GM12878 (cell line): ENCODE measurements at regions not wholly inside any gene's neighbourhood (a gene's known extent, or its start where the extent isn't known, plus 50 kb on each side); places are given as distances from the start of the nearest gene placed in this dataset.

Experiments used
- ATAC-seq: fragments of 200-7000 bp; cut with Tn5 transposase; 3 replicates; pipeline ENCODE4 v1.9.1; 2020; ENCODE audit warnings: mild to moderate bottlenecking, moderate library complexity
- BruUV-seq: library from RNA; stranded (reverse); fragments of 400-500 nt; replicated peaks from 2 replicates; lab custom pipeline; 2021; lab: Mats Ljungman, UMichigan
- CTCF ChIA-PET: fragments of 300-600 bp; sonication (Branson Sonifier 250); formaldehyde crosslinking; extraction: SDS; loops from one replicate; lab custom pipeline; 2021; ENCODE audit warnings: inconsistent platforms; lab: Yijun Ruan, JAX
- POLR2A ChIA-PET: fragments of 350-600 bp; formaldehyde crosslinking; extraction: SDS; loops from one replicate; lab custom pipeline; 2021; ENCODE audit warnings: inconsistent platforms; lab: Charles Lee
- RAD21 ChIA-PET: fragments of 300-600 bp; sonication (Branson Sonifier 250); formaldehyde crosslinking; loops from one replicate; lab custom pipeline; 2023; ENCODE audit warnings: antibody characterized with exemption; ENCODE audit not compliant: unreplicated experiment; lab: Charles Lee
- SMC1A ChIA-PET: fragments of 300-600 bp; sonication (Branson Sonifier 250); formaldehyde crosslinking; loops from one replicate; lab custom pipeline; 2023; ENCODE audit not compliant: unreplicated experiment, uncharacterized antibody; lab: Charles Lee
- DNase-seq: peaks from one replicate; pipeline ENCODE4 v3.0.0-alpha.2; 2011; ENCODE audit warnings: low read depth, low spot score
- FAIRE-seq: peaks from 3 replicates; lab custom pipeline; 2011; peaks lifted over from hg19 to GRCh38; lab: Jason Lieb, UNC
- H2AFZ ChIP-seq: 2 replicates; pipeline ENCODE4 v1.6.0; 2011; ENCODE audit warnings: low read depth, low read length, control low read depth; ENCODE audit not compliant: control insufficient read depth
- H3K27ac ChIP-seq: 2 replicates; pipeline ENCODE4 v1.5.1; 2011; ENCODE audit warnings: control low read depth; ENCODE audit not compliant: control insufficient read depth, insufficient read depth
- H3K27me3 ChIP-seq, 2 experiments: replicated peaks in 1 of 2; 2 replicates each; pipeline versions ENCODE4 v1.6.0 to v1.6.1; 2011; ENCODE audit warnings: low read length in 1 of 2; ENCODE audit not compliant: control insufficient read depth in 2 of 2, insufficient read depth in 2 of 2
- H3K36me3 ChIP-seq, 2 experiments: 2 replicates each; pipeline ENCODE4 v1.5.1; 2011; ENCODE audit warnings: low read length in 1 of 2; ENCODE audit not compliant: control insufficient read depth in 2 of 2, insufficient read depth in 2 of 2
- H3K4me1 ChIP-seq: 2 replicates; pipeline ENCODE4 v1.6.1; 2011; ENCODE audit warnings: mild to moderate bottlenecking, low read length, moderate library complexity, mixed read lengths; ENCODE audit not compliant: control insufficient read depth, insufficient read depth
- H3K4me2 ChIP-seq: 2 replicates; pipeline ENCODE4 v1.6.0; 2011; ENCODE audit warnings: control low read depth; ENCODE audit not compliant: control insufficient read depth, insufficient read depth
- H3K4me3 ChIP-seq: fragments of 200-600 bp; sonication (generic); 2 replicates; pipeline ENCODE4 v1.5.1; 2016
- H3K79me2 ChIP-seq: 2 replicates; pipeline ENCODE4 v1.6.0; 2011; ENCODE audit warnings: low read length; ENCODE audit not compliant: control insufficient read depth, insufficient read depth
- H3K9ac ChIP-seq: 2 replicates; pipeline ENCODE4 v1.8.0; 2011; ENCODE audit warnings: low read length, control low read depth, mixed read lengths; ENCODE audit not compliant: control insufficient read depth, insufficient read depth
- H3K9me3 ChIP-seq: replicated peaks from 3 replicates; pipeline ENCODE4 v1.5.1; 2011; ENCODE audit warnings: mild to moderate bottlenecking, low read length; ENCODE audit not compliant: control insufficient read depth, insufficient read depth
- H4K20me1 ChIP-seq: 2 replicates; pipeline ENCODE4 v1.6.0; 2011; ENCODE audit not compliant: control insufficient read depth, insufficient read depth
- ASH2L ChIP-seq: fragments of 300-600, 200-600 bp; sonication (generic); IDR thresholded peaks from 2 replicates; pipeline ENCODE4 v1.6.1; 2017; ENCODE audit warnings: low read depth, mild to moderate bottlenecking, borderline replicate concordance
- CHD1 ChIP-seq: IDR thresholded peaks from 2 replicates; pipeline ENCODE4 v1.6.1; 2012; ENCODE audit warnings: low read depth, low read length, improper control_type of control experiment
- HCFC1 ChIP-seq: fragments of 150-350 bp; IDR thresholded peaks from 2 replicates; pipeline ENCODE4 v1.6.1; 2014; ENCODE audit warnings: low read length
- MEF2A ChIP-seq: IDR thresholded peaks from 2 replicates; pipeline ENCODE4 v1.6.1; 2011; ENCODE audit warnings: low read depth, mild to moderate bottlenecking, low read length, moderate library complexity; ENCODE audit not compliant: insufficient read depth
- MTA3 ChIP-seq: IDR thresholded peaks from 2 replicates; pipeline ENCODE4 v1.6.1; 2012; ENCODE audit warnings: low read length, inconsistent platforms, borderline replicate concordance
- NR2F1 ChIP-seq: fragments of 450-650 bp; conservative IDR thresholded peaks from 2 replicates; pipeline ENCODE4 v1.6.1; 2017; ENCODE audit warnings: mild to moderate bottlenecking
- SMAD1 ChIP-seq: fragments of 450-650 bp; IDR thresholded peaks from 2 replicates; pipeline ENCODE4 v1.6.1; 2018; ENCODE audit warnings: mild to moderate bottlenecking, low read depth; ENCODE audit not compliant: partially characterized antibody
- TBL1XR1 ChIP-seq: IDR thresholded peaks from 2 replicates; pipeline ENCODE4 v1.6.1; 2012; ENCODE audit warnings: low read depth, low read length, improper control_type of control experiment
- ZNF592 ChIP-seq: fragments of 450-650 bp; IDR thresholded peaks from 2 replicates; pipeline ENCODE4 v1.6.1; 2017; ENCODE audit warnings: mild to moderate bottlenecking, moderate library complexity
- ZNF622 ChIP-seq: fragments of 450-650 bp; IDR thresholded peaks from 2 replicates; pipeline ENCODE4 v1.6.1; 2017; ENCODE audit warnings: mild to moderate bottlenecking, inconsistent platforms
- WGBS: methylation state at CpG from one replicate; pipeline ENCODE4 v1.1.6; 2016; ENCODE audit warnings: low lambda C conversion rate; ENCODE audit not compliant: insufficient replicate concordance, insufficient coverage; ENCODE audit errors: missing lambda C conversion rate; 5-methylcytosine and 5-hydroxymethylcytosine counted together
- in situ Hi-C: fragments of 300-500 bp; cut with MboI; formaldehyde crosslinking; loops from 9 replicates; pipeline ENCODE4 v1.14.3; 2018; ENCODE audit warnings: mixed read lengths
- intact Hi-C: fragments of 100-400 bp; cut with micrococcal nuclease; formaldehyde crosslinking; loops from one replicate; pipeline ENCODE4 v1.14.2; 2022; ENCODE audit not compliant: unreplicated experiment
- TF ChIP-seq, protein P1 (sequence below): IDR thresholded peaks from 2 replicates; pipeline ENCODE4 v1.6.1; 2012; ENCODE audit warnings: low read length, inconsistent platforms

- H3K27me3 ChIP-seq, result no peaks in the 10 kb centered on the region
- no peak for FAIRE-seq
- 10% methylated on average over 2 of the region's 2 CpGs for WGBS
- no TSS peak for BruUV-seq
- no peaks in the 10 kb centered on the region for H4K20me1 ChIP-seq
- SMC1A ChIA-PET, result no interaction called here
- TF ChIP-seq MEF2A (no peak), ASH2L (no peak), HCFC1 (no peak), CHD1 (no peak), MTA3 (no peak), TBL1XR1 (no peak), SMAD1 (no peak), NR2F1 (no peak), ZNF592 (no peak), ZNF622 (no peak)
- TF ChIP-seq, protein P1, sequence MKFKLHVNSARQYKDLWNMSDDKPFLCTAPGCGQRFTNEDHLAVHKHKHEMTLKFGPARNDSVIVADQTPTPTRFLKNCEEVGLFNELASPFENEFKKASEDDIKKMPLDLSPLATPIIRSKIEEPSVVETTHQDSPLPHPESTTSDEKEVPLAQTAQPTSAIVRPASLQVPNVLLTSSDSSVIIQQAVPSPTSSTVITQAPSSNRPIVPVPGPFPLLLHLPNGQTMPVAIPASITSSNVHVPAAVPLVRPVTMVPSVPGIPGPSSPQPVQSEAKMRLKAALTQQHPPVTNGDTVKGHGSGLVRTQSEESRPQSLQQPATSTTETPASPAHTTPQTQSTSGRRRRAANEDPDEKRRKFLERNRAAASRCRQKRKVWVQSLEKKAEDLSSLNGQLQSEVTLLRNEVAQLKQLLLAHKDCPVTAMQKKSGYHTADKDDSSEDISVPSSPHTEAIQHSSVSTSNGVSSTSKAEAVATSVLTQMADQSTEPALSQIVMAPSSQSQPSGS, result no peak
- H3K9me3 ChIP-seq, result no peaks in the 10 kb centered on the region
- CTCF ChIA-PET, result no interaction called here
- H3K27ac ChIP-seq, result no peak overlapping the region
- POLR2A ChIA-PET, result no interaction called here
- RAD21 ChIA-PET, result no interaction called here
- no peaks in the 10 kb centered on the region for H3K36me3 ChIP-seq
- in situ Hi-C loops (no loop called here), intact Hi-C loops (no loop called here)
- DNase-seq, result no peak
- no peak overlapping the region for H3K4me3 ChIP-seq
- H3K4me1 ChIP-seq, result no peaks in the 10 kb centered on the region
- no peak overlapping the region for H3K4me2 ChIP-seq
- ATAC-seq, result no peak
- H2AFZ ChIP-seq, result no peak overlapping the region
- no peak overlapping the region for H3K9ac ChIP-seq
- no peaks in the 10 kb centered on the region for H3K79me2 ChIP-seq
Observed at GRCh38 chr6:165206798-165207197, 102.6 kb downstream of the C6orf118 start.
